22Rv1 (cell line): ENCODE measurements at regions not wholly inside any gene's neighbourhood (a gene's known extent, or its start where the extent isn't known, plus 50 kb on each side); places are given as distances from the start of the nearest gene placed in this dataset.

Experiments used
- ZFX ChIP-seq: fragments of 450-650 bp; IDR thresholded peaks from 2 replicates; pipeline ENCODE4 v1.6.1; 2017; ENCODE audit warnings: antibody characterized with exemption, borderline replicate concordance
- TF ChIP-seq, protein P1 (sequence below): fragments of 450-650 bp; IDR thresholded peaks from 2 replicates; pipeline ENCODE4 v1.5.1; 2017; ENCODE audit warnings: mild to moderate bottlenecking

DNA sequence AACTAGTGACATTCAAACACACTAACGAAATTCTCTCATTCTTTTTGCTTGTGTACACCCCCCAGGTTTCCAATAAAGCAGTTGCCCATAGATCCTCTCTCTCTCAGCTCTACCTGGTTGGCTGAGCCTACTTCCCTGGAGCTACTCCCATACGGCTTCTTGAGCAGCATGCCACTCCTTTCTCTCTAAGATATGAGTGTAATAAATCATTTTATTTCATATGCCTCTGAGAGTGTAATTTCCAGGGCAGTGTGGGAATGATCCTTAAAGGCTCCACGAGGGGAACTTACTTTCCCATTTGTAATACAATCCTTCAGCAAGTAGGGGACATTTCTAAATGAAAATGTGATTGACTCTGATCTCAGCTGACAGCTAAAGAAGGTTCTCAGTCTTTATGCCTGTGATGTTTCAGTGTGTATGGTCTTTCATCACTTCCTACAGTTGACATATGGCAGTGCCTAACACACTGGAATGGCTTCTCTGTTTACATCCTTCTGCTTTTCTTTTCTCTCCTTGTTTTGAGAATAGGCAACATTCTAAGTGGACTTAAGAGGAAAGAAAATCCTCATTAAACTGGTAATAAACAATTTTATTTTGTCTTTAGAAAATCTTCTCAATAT, 1194.3 kb upstream of the CDH8 start:
- TF ChIP-seq, protein P1, sequence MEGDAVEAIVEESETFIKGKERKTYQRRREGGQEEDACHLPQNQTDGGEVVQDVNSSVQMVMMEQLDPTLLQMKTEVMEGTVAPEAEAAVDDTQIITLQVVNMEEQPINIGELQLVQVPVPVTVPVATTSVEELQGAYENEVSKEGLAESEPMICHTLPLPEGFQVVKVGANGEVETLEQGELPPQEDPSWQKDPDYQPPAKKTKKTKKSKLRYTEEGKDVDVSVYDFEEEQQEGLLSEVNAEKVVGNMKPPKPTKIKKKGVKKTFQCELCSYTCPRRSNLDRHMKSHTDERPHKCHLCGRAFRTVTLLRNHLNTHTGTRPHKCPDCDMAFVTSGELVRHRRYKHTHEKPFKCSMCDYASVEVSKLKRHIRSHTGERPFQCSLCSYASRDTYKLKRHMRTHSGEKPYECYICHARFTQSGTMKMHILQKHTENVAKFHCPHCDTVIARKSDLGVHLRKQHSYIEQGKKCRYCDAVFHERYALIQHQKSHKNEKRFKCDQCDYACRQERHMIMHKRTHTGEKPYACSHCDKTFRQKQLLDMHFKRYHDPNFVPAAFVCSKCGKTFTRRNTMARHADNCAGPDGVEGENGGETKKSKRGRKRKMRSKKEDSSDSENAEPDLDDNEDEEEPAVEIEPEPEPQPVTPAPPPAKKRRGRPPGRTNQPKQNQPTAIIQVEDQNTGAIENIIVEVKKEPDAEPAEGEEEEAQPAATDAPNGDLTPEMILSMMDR = no peak
- TF ChIP-seq ZFX = no peak
